HepG2 (cell line): ENCODE measurements at regions not wholly inside any gene's neighbourhood (a gene's known extent, or its start where the extent isn't known, plus 50 kb on each side); places are given as distances from the start of the nearest gene placed in this dataset.

Experiments used
- ATAC-seq: fragments of 200-7000 bp; cut with Tn5 transposase; 3 replicates; pipeline ENCODE4 v1.9.1; 2020; ENCODE audit warnings: mild to moderate bottlenecking, moderate library complexity
- BruUV-seq: library from RNA; stranded (reverse); fragments of 400-500 nt; replicated peaks from 2 replicates; lab custom pipeline; 2021; lab: Mats Ljungman, UMichigan
- CTCF ChIA-PET: fragments of 300-600 bp; formaldehyde crosslinking; extraction: SDS; loops from one replicate; lab custom pipeline; 2021; ENCODE audit warnings: low total read pairs, inconsistent platforms, low intra/inter-chr PET ratio; lab: Yijun Ruan, JAX
- POLR2A ChIA-PET: fragments of 350-600 bp; sonication (Branson Sonifier 250); formaldehyde crosslinking; loops from one replicate; lab custom pipeline; 2020; ENCODE audit warnings: antibody characterized with exemption, inconsistent platforms; lab: Yijun Ruan, JAX
- DNase-seq: peaks from one replicate; pipeline ENCODE4 v3.0.0-alpha.2; 2015; ENCODE audit warnings: low spot score
- FAIRE-seq: peaks from 3 replicates; lab custom pipeline; 2011; peaks lifted over from hg19 to GRCh38; lab: Jason Lieb, UNC
- H2AFZ ChIP-seq: one replicate; pipeline ENCODE4 v1.6.1; 2011; ENCODE audit warnings: low read length, inconsistent platforms
- H3K27ac ChIP-seq: fragments of 300-600 bp; 3 replicates; pipeline ENCODE4 v1.8.0; 2011; ENCODE audit warnings: mixed run types, mild to moderate bottlenecking, mixed read lengths, low read length, inconsistent platforms; ENCODE audit not compliant: insufficient read depth; ENCODE audit errors: extremely low read length
- H3K27me3 ChIP-seq, 2 experiments: fragments of 200-600 bp in 1 of 2; 2 replicates in 1 of 2; 3 replicates in 1 of 2; pipeline versions ENCODE4 v1.6.0 to v1.8.0; 2011; ENCODE audit warnings: low read length in 2 of 2, mild to moderate bottlenecking in 2 of 2, moderate library complexity in 2 of 2, inconsistent platforms in 1 of 2; ENCODE audit not compliant: insufficient read depth in 2 of 2, control insufficient read depth in 1 of 2
- H3K36me3 ChIP-seq, 2 experiments: fragments of 200-600 bp in 1 of 2; replicated peaks in 1 of 2; 2 replicates in 1 of 2; 3 replicates in 1 of 2; pipeline versions ENCODE4 v1.5.1 to v1.8.0; 2011; ENCODE audit warnings: low read length in 2 of 2, inconsistent platforms in 1 of 2; ENCODE audit not compliant: insufficient read depth in 2 of 2, control insufficient read depth in 1 of 2
- H3K4me1 ChIP-seq: 2 replicates; pipeline ENCODE4 v1.5.1; 2012; ENCODE audit warnings: low read length, inconsistent platforms; ENCODE audit not compliant: insufficient read depth
- H3K4me2 ChIP-seq: 2 replicates; pipeline ENCODE4 v1.6.0; 2011; ENCODE audit warnings: low read depth, low read length, inconsistent platforms
- H3K4me3 ChIP-seq, 3 experiments: fragments of 200-600 bp in 1 of 3; sonication (generic), shearing (Covaris generic) in 1 of 3; replicated peaks in 1 of 3; 2 replicates each; pipeline ENCODE4 v1.5.1; 2011 to 2016; ENCODE audit warnings: low read length in 3 of 3, inconsistent platforms in 2 of 3, low read depth in 2 of 3, mild to moderate bottlenecking in 2 of 3, control low read depth in 1 of 3, mixed read lengths in 1 of 3; ENCODE audit not compliant: insufficient read depth in 1 of 3
- H3K79me2 ChIP-seq: one replicate; pipeline ENCODE4 v1.6.1; 2011; ENCODE audit warnings: low read length, inconsistent platforms; ENCODE audit not compliant: insufficient read depth
- H3K9ac ChIP-seq: 2 replicates; pipeline ENCODE4 v1.6.0; 2011; ENCODE audit warnings: mild to moderate bottlenecking, low read depth, low read length, inconsistent platforms; ENCODE audit not compliant: insufficient read depth
- H3K9me3 ChIP-seq: 2 replicates; pipeline ENCODE4 v1.5.1; 2012; ENCODE audit warnings: mild to moderate bottlenecking, low read length
- H4K20me1 ChIP-seq: 2 replicates; pipeline ENCODE4 v1.6.0; 2011; ENCODE audit warnings: inconsistent platforms, mild to moderate bottlenecking, low read length, moderate library complexity; ENCODE audit not compliant: insufficient read depth
- EHMT2 ChIP-seq: fragments of 200-600 bp; sonication (generic); IDR thresholded peaks from 2 replicates; pipeline ENCODE4 v1.7.0; 2017; ENCODE audit warnings: antibody characterized with exemption, low read depth, low read length, borderline replicate concordance
- HNRNPH1 ChIP-seq: fragments of 200-400 bp; formaldehyde crosslinking; optimal IDR thresholded peaks from 2 replicates; pipeline ENCODE3; 2017; ENCODE audit warnings: mild to moderate bottlenecking, low read depth, low read length
- IKZF1 ChIP-seq: fragments of 450-650 bp; IDR thresholded peaks from 2 replicates; pipeline ENCODE4 v1.7.1; 2016
- MEIS2 ChIP-seq: sonication (generic); formaldehyde crosslinking; IDR thresholded peaks from 2 replicates; pipeline ENCODE4 v1.9.0; 2021; ENCODE audit warnings: mild to moderate bottlenecking, missing genetic modification reagents
- MXD4 ChIP-seq: IDR thresholded peaks from 2 replicates; pipeline ENCODE4 v1.6.1; 2016; ENCODE audit warnings: mild to moderate bottlenecking, missing biosample characterization, missing genetic modification reagents
- SP140L ChIP-seq: sonication (generic); formaldehyde crosslinking; IDR thresholded peaks from 2 replicates; pipeline ENCODE4 v1.4.0; 2020; ENCODE audit warnings: missing genetic modification reagents, borderline replicate concordance
- SRSF1 ChIP-seq: fragments of 200-400 bp; formaldehyde crosslinking; optimal IDR thresholded peaks from 2 replicates; pipeline ENCODE3; 2017; ENCODE audit warnings: mild to moderate bottlenecking, low read depth, low read length, moderate library complexity
- ZSCAN29 ChIP-seq: sonication (generic); formaldehyde crosslinking; conservative IDR thresholded peaks from 2 replicates; pipeline ENCODE4 v1.4.0; 2020; ENCODE audit warnings: mild to moderate bottlenecking, missing genetic modification reagents
- ZSCAN31 ChIP-seq: sonication (generic); formaldehyde crosslinking; IDR thresholded peaks from 2 replicates; pipeline ENCODE4 v1.5.0; 2020; ENCODE audit warnings: low read depth, mild to moderate bottlenecking, missing genetic modification reagents
- WGBS: methylation state at CpG from one replicate; pipeline ENCODE4 v1.1.6; 2017; ENCODE audit warnings: low lambda C conversion rate; 5-methylcytosine and 5-hydroxymethylcytosine counted together
- in situ Hi-C: cut with HindIII; loops from 2 replicates; pipeline ENCODE4 v1.10.0; 2017; ENCODE audit warnings: low pct_unique_long_range_greater_than_20kb; ENCODE audit not compliant: extremely low pct_ligation_motif_present
- intact Hi-C: fragments of 100-400 bp; cut with micrococcal nuclease; formaldehyde crosslinking; loops from one replicate; pipeline ENCODE4 v1.10.0; 2022; ENCODE audit not compliant: unreplicated experiment
- TF ChIP-seq, protein P1 (sequence below): sonication (generic); formaldehyde crosslinking; IDR thresholded peaks from 2 replicates; pipeline ENCODE4 v1.5.1; 2020; ENCODE audit warnings: mild to moderate bottlenecking, missing genetic modification reagents, borderline replicate concordance
- TF ChIP-seq, protein P2 (sequence below): sonication (generic); formaldehyde crosslinking; IDR thresholded peaks from 2 replicates; pipeline ENCODE4 v1.5.0; 2020; ENCODE audit warnings: mild to moderate bottlenecking, missing genetic modification reagents
- TF ChIP-seq, protein P3 (sequence below): sonication (generic); formaldehyde crosslinking; conservative IDR thresholded peaks from 2 replicates; pipeline ENCODE4 v1.8.1; 2023; ENCODE audit warnings: missing genetic modification reagents
- TF ChIP-seq, protein P4 (sequence below), 2 experiments: fragments of 450-650 bp in 1 of 2; sonication (generic) in 1 of 2; formaldehyde crosslinking; IDR thresholded peaks; 2 replicates each; pipeline versions ENCODE4 v1.5.0 to v1.8.0; 2020 to 2022; ENCODE audit warnings: mild to moderate bottlenecking in 1 of 2, missing genetic modification reagents in 1 of 2

DNA sequence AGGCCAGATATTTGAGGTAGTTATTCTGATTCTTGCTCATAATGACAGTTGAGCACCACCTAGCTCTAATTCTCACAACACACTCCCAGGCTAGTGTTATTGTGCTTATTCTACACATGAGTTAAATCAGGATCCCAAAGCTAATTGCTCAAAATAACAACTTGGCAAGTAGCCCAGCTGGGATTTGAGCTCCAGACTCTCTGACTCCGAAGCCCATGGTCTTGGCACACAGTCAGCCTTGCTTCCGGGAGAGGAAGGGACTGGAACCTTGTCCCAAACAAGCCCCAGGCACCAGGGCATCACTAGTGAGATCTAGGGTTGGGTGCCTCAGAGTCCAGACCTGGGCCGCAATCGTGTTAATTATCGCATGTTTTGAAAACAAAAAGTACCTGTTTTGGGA lies 101.4 kb downstream of the GPAM start:
- H2AFZ ChIP-seq, result no peak overlapping the region
- no peak for FAIRE-seq
- in situ Hi-C loops, result no loop called here
- ChIA-PET POLR2A (no interaction called here), CTCF (no interaction called here)
- no peaks in the 10 kb centered on the region for H3K36me3 ChIP-seq
- H3K4me1 ChIP-seq, result no peaks in the 10 kb centered on the region
- BruUV-seq, result no TSS peak
- intact Hi-C loops, result no loop called here
- no peak overlapping the region for H3K9ac ChIP-seq
- no peak overlapping the region for H3K4me3 ChIP-seq
- no peak overlapping the region for H3K4me2 ChIP-seq
- no peaks in the 10 kb centered on the region for H3K27me3 ChIP-seq
- no peaks in the 10 kb centered on the region for H4K20me1 ChIP-seq
- no peak for ATAC-seq
- DNase-seq, result no peak
- no peak overlapping the region for H3K27ac ChIP-seq
- no peaks in the 10 kb centered on the region for H3K9me3 ChIP-seq
- TF ChIP-seq, protein P1, sequence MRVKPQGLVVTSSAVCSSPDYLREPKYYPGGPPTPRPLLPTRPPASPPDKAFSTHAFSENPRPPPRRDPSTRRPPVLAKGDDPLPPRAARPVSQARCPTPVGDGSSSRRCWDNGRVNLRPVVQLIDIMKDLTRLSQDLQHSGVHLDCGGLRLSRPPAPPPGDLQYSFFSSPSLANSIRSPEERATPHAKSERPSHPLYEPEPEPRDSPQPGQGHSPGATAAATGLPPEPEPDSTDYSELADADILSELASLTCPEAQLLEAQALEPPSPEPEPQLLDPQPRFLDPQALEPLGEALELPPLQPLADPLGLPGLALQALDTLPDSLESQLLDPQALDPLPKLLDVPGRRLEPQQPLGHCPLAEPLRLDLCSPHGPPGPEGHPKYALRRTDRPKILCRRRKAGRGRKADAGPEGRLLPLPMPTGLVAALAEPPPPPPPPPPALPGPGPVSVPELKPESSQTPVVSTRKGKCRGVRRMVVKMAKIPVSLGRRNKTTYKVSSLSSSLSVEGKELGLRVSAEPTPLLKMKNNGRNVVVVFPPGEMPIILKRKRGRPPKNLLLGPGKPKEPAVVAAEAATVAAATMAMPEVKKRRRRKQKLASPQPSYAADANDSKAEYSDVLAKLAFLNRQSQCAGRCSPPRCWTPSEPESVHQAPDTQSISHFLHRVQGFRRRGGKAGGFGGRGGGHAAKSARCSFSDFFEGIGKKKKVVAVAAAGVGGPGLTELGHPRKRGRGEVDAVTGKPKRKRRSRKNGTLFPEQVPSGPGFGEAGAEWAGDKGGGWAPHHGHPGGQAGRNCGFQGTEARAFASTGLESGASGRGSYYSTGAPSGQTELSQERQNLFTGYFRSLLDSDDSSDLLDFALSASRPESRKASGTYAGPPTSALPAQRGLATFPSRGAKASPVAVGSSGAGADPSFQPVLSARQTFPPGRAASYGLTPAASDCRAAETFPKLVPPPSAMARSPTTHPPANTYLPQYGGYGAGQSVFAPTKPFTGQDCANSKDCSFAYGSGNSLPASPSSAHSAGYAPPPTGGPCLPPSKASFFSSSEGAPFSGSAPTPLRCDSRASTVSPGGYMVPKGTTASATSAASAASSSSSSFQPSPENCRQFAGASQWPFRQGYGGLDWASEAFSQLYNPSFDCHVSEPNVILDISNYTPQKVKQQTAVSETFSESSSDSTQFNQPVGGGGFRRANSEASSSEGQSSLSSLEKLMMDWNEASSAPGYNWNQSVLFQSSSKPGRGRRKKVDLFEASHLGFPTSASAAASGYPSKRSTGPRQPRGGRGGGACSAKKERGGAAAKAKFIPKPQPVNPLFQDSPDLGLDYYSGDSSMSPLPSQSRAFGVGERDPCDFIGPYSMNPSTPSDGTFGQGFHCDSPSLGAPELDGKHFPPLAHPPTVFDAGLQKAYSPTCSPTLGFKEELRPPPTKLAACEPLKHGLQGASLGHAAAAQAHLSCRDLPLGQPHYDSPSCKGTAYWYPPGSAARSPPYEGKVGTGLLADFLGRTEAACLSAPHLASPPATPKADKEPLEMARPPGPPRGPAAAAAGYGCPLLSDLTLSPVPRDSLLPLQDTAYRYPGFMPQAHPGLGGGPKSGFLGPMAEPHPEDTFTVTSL (CRISPR knock-in tag), result no peak
- no peak for TF ChIP-seq IKZF1
- TF ChIP-seq MXD4 (CRISPR knock-in tag), result no peak
- TF ChIP-seq ZSCAN31 (CRISPR knock-in tag), result no peak
- TF ChIP-seq SP140L (CRISPR knock-in tag), result no peak
- TF ChIP-seq, protein P2, sequence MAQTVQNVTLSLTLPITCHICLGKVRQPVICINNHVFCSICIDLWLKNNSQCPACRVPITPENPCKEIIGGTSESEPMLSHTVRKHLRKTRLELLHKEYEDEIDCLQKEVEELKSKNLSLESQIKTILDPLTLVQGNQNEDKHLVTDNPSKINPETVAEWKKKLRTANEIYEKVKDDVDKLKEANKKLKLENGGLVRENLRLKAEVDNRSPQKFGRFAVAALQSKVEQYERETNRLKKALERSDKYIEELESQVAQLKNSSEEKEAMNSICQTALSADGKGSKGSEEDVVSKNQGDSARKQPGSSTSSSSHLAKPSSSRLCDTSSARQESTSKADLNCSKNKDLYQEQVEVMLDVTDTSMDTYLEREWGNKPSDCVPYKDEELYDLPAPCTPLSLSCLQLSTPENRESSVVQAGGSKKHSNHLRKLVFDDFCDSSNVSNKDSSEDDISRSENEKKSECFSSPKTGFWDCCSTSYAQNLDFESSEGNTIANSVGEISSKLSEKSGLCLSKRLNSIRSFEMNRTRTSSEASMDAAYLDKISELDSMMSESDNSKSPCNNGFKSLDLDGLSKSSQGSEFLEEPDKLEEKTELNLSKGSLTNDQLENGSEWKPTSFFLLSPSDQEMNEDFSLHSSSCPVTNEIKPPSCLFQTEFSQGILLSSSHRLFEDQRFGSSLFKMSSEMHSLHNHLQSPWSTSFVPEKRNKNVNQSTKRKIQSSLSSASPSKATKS (CRISPR knock-in tag), result no peak
- TF ChIP-seq, protein P3, sequence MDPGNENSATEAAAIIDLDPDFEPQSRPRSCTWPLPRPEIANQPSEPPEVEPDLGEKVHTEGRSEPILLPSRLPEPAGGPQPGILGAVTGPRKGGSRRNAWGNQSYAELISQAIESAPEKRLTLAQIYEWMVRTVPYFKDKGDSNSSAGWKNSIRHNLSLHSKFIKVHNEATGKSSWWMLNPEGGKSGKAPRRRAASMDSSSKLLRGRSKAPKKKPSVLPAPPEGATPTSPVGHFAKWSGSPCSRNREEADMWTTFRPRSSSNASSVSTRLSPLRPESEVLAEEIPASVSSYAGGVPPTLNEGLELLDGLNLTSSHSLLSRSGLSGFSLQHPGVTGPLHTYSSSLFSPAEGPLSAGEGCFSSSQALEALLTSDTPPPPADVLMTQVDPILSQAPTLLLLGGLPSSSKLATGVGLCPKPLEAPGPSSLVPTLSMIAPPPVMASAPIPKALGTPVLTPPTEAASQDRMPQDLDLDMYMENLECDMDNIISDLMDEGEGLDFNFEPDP (CRISPR knock-in tag), result no peak
- no peak for TF ChIP-seq ZSCAN29 (CRISPR knock-in tag)
- TF ChIP-seq MEIS2 (CRISPR knock-in tag), result no peak
- TF ChIP-seq, protein P4, sequence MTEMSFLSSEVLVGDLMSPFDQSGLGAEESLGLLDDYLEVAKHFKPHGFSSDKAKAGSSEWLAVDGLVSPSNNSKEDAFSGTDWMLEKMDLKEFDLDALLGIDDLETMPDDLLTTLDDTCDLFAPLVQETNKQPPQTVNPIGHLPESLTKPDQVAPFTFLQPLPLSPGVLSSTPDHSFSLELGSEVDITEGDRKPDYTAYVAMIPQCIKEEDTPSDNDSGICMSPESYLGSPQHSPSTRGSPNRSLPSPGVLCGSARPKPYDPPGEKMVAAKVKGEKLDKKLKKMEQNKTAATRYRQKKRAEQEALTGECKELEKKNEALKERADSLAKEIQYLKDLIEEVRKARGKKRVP (CRISPR knock-in tag; IDR thresholded peaks at IDR 0.05), result no peak
- TF ChIP-seq EHMT2, result no peak
- no peak for TF ChIP-seq HNRNPH1
- TF ChIP-seq SRSF1, result no peak
- WGBS, result 84% methylated on average over 3 of the region's 5 CpGs
- no peaks in the 10 kb centered on the region for H3K79me2 ChIP-seq
